ENCODE measurements at regions not wholly inside any gene's neighbourhood (a gene's known extent, or its start where the extent isn't known, plus 50 kb on each side); places are given as distances from the start of the nearest gene placed in this dataset.

- no peak for TF ChIP-seq CTCF (IDR thresholded peaks at IDR 0.05)
- TF ChIP-seq POLR2AphosphoS5 (IDR thresholded peaks at IDR 0.05; ENCODE audit: insufficient read depth in 1 of 2, low read depth in 1 of 2), result no peak
- TF ChIP-seq POLR2A (IDR thresholded peaks at IDR 0.05), result no peak
- Histone ChIP-seq H3K27me3 (no peaks in the 10 kb centered on the region), H3K36me3 (no peaks in the 10 kb centered on the region), H3K4me3 (no peak overlapping the region), H3K9me3 (no peaks in the 10 kb centered on the region), H3K4me1 (no peaks in the 10 kb centered on the region), H3K27ac (no peak overlapping the region)
- no peak for DNase-seq (ENCODE audit: extremely low spot score in 2 of 2)
- intact Hi-C loops (cut with DNase I), result no loop called here
Observed at GRCh38 chr2:47651296-47651695, 80.5 kb upstream of the KCNK12 start.

GRCh38 chr2:47650001-47650535, 79.3 kb upstream of the KCNK12 start:
- Histone ChIP-seq H3K27ac (no peak overlapping the region), H3K36me3 (no peaks in the 10 kb centered on the region), H3K9me3 (no peaks in the 10 kb centered on the region), H3K4me3 (no peak overlapping the region), H3K4me1 (no peaks in the 10 kb centered on the region), H3K27me3 (no peaks in the 10 kb centered on the region)
- no peak for DNase-seq (ENCODE audit: extremely low spot score in 2 of 2)
- TF ChIP-seq POLR2A (IDR thresholded peaks at IDR 0.05) (no peak), CTCF (IDR thresholded peaks at IDR 0.05) (no peak), POLR2AphosphoS5 (IDR thresholded peaks at IDR 0.05; ENCODE audit: insufficient read depth in 1 of 2, low read depth in 1 of 2) (no peak)
- intact Hi-C loops (cut with DNase I), result no loop called here

- H3K27me3 ChIP-seq, result no peaks in the 10 kb centered on the region
- no peak for TF ChIP-seq POLR2AphosphoS5 (IDR thresholded peaks at IDR 0.05; ENCODE audit: insufficient read depth in 1 of 2, low read depth in 1 of 2)
- no peak for TF ChIP-seq POLR2A (IDR thresholded peaks at IDR 0.05)
- TF ChIP-seq CTCF (IDR thresholded peaks at IDR 0.05), result no peak
- no peak overlapping the region for H3K27ac ChIP-seq
- no peaks in the 10 kb centered on the region for H3K4me1 ChIP-seq
- H3K36me3 ChIP-seq, result no peaks in the 10 kb centered on the region
- intact Hi-C loops (cut with DNase I), result no loop called here
- no peaks in the 10 kb centered on the region for H3K9me3 ChIP-seq
- H3K4me3 ChIP-seq, result no peak overlapping the region
- no peak for DNase-seq (ENCODE audit: extremely low spot score in 2 of 2)
Observed at GRCh38 chr2:47645246-47645645, 74.5 kb upstream of the KCNK12 start.

- no peak overlapping the region for H3K4me3 ChIP-seq
- H3K9me3 ChIP-seq, result no peaks in the 10 kb centered on the region
- TF ChIP-seq POLR2AphosphoS5 (IDR thresholded peaks at IDR 0.05; ENCODE audit: insufficient read depth in 1 of 2, low read depth in 1 of 2) (no peak), CTCF (IDR thresholded peaks at IDR 0.05) (no peak)
- no peaks in the 10 kb centered on the region for H3K36me3 ChIP-seq
- H3K27ac ChIP-seq, result no peak overlapping the region
- H3K27me3 ChIP-seq, result no peaks in the 10 kb centered on the region
- no peak for DNase-seq (ENCODE audit: extremely low spot score in 2 of 2)
- H3K4me1 ChIP-seq, result no peaks in the 10 kb centered on the region
- intact Hi-C loops (cut with DNase I), result no loop called here
Observed at GRCh38 chr2:47644351-47644750, 73.6 kb upstream of the KCNK12 start.

- no peaks in the 10 kb centered on the region for H3K27me3 ChIP-seq
- no peaks in the 10 kb centered on the region for H3K9me3 ChIP-seq
- H3K4me3 ChIP-seq, result no peak overlapping the region
- intact Hi-C loops (cut with DNase I), result no loop called here
- no peak for TF ChIP-seq CTCF (IDR thresholded peaks at IDR 0.05)
- TF ChIP-seq POLR2A (IDR thresholded peaks at IDR 0.05), result no peak
- TF ChIP-seq POLR2AphosphoS5 (IDR thresholded peaks at IDR 0.05; ENCODE audit: insufficient read depth in 1 of 2, low read depth in 1 of 2), result no peak
- DNase-seq (ENCODE audit: extremely low spot score in 2 of 2), result no peak
- H3K4me1 ChIP-seq, result no peaks in the 10 kb centered on the region
- H3K36me3 ChIP-seq, result no peaks in the 10 kb centered on the region
- H3K27ac ChIP-seq, result no peak overlapping the region
Observed at GRCh38 chr2:47641366-47641765, 70.6 kb upstream of the KCNK12 start.

Measured in vagina (tissue), 2 donors.